ENCODE measurements at regions not wholly inside any gene's neighbourhood (a gene's known extent, or its start where the extent isn't known, plus 50 kb on each side); places are given as distances from the start of the nearest gene placed in this dataset.
A peak's percentile ranks its signal among the peaks of the same experiment; 100 is the strongest.

DNA sequence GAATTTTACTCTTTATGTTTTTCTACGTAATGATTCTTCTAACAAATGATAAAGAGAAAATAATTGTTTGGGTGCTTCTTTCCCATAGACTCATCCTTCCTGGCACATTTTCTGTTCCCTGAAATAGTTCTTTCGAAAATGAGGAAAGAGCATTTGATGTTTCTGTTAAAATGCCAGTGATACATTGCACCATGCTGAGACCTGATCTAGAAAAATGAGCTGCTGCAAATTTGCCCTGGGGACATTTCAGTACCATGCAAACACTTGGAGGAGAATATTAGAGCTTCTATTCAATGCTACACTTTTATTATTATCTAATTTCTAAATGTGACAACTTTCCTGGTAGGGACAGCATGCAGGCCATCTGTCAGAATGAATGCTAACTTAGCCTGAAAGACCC lies 83.3 kb downstream of the C4orf33 start:
- H3K4me3 ChIP-seq (ENCODE audit: low read depth in 1 of 2, low read length in 2 of 2): no peak overlapping the region
- H3K9me3 ChIP-seq (ENCODE audit: insufficient read depth, low read length, severe bottlenecking): no peaks in the 10 kb centered on the region
- H4K20me1 ChIP-seq (ENCODE audit: insufficient read depth, low read length): no peaks in the 10 kb centered on the region
- no peak overlapping the region for H3K9ac ChIP-seq (ENCODE audit: low read depth, low read length)
- H3K27ac ChIP-seq (ENCODE audit: low read length): no peak overlapping the region
- H3K4me1 ChIP-seq (ENCODE audit: insufficient read depth, low read length): no peaks in the 10 kb centered on the region
- H3K27me3 ChIP-seq (ENCODE audit: insufficient read depth, low read length, poor library complexity): no peaks in the 10 kb centered on the region
- DNase-seq (no peak), ATAC-seq (ENCODE audit: insufficient read depth, low read depth) (no peak)
- no peak for TF ChIP-seq EZH2 (IDR thresholded peaks at IDR 0.05; ENCODE audit: borderline replicate concordance, low read depth, low read length, severe bottlenecking)
- TF ChIP-seq, protein P1, sequence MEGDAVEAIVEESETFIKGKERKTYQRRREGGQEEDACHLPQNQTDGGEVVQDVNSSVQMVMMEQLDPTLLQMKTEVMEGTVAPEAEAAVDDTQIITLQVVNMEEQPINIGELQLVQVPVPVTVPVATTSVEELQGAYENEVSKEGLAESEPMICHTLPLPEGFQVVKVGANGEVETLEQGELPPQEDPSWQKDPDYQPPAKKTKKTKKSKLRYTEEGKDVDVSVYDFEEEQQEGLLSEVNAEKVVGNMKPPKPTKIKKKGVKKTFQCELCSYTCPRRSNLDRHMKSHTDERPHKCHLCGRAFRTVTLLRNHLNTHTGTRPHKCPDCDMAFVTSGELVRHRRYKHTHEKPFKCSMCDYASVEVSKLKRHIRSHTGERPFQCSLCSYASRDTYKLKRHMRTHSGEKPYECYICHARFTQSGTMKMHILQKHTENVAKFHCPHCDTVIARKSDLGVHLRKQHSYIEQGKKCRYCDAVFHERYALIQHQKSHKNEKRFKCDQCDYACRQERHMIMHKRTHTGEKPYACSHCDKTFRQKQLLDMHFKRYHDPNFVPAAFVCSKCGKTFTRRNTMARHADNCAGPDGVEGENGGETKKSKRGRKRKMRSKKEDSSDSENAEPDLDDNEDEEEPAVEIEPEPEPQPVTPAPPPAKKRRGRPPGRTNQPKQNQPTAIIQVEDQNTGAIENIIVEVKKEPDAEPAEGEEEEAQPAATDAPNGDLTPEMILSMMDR (IDR thresholded peaks at IDR 0.05; ENCODE audit: borderline replicate concordance, extremely low read depth, low read length, poor library complexity, severe bottlenecking): no peak
- H2AFZ ChIP-seq (ENCODE audit: low read depth, low read length): no peak overlapping the region
- no peak overlapping the region for H3K4me2 ChIP-seq (ENCODE audit: insufficient read depth, low read length)
- H3K79me2 ChIP-seq (ENCODE audit: insufficient read depth, low read length): no peaks in the 10 kb centered on the region
- no peaks in the 10 kb centered on the region for H3K36me3 ChIP-seq (ENCODE audit: insufficient read depth, low read length)

DNA sequence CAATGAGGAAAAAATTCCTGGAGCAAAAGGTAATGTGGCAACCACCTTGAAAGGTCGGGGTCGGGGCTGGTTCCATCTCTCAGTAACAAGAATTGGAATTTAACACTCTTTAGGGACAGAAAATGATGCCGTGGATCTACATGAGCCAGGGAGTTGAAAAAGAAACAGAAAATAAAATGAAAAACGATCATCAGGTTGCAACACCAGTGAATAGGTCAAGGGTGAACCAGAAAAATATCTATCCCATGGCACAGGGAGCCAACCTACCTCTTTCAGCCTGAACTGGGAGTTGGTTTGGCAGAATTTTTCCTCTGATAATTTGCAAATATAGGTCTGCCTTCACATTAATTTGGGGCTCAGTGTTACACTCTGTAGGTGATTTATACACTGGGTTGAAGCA lies 93.7 kb downstream of the C4orf33 start:
- no peak for ATAC-seq (ENCODE audit: insufficient read depth, low read depth)
- TF ChIP-seq, protein P1 (IDR thresholded peaks at IDR 0.05; ENCODE audit: borderline replicate concordance, extremely low read depth, low read length, poor library complexity, severe bottlenecking): no peak
- no peak for TF ChIP-seq EZH2 (IDR thresholded peaks at IDR 0.05; ENCODE audit: borderline replicate concordance, low read depth, low read length, severe bottlenecking)

DNA sequence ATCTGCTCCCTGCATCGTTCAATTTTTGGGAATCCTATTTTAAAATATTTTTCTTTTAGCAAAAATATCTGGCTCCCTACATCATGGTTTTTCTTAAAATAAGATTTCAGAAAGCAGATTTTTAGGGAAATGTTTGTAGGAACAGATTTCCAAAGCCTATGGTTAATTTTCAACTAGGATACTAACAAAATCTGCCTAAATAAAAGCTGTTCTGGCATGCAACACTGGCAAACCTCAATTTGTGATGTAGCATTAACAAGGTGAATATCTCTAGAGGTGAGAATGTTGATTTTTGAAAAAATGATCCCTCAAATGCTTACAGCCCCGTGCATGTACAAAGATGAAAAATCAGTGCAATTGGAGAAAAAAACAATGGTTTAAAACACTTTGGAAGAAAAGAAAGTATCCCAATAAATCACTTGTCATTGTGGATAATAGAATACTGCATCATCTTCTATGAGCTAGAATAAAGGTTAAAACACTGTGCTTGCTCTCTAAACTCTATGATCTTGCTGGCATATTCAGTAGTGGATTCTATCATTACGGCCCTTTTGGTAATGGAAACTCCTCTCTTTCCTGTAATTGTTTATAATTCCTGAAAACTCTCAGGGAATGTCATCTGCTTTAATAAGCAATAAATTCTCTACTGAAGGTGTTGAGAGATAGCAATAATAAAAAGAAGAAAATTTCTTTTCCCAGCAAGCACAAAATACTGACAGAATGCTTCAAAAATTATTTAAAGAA lies 97.6 kb downstream of the C4orf33 start:
- TF ChIP-seq, protein P1 (IDR thresholded peaks at IDR 0.05; ENCODE audit: borderline replicate concordance, extremely low read depth, low read length, poor library complexity, severe bottlenecking): no peak
- no peak for TF ChIP-seq EZH2 (IDR thresholded peaks at IDR 0.05; ENCODE audit: borderline replicate concordance, low read depth, low read length, severe bottlenecking)
- H3K4me2 ChIP-seq (ENCODE audit: insufficient read depth, low read length): no peak overlapping the region
- no peak overlapping the region for H2AFZ ChIP-seq (ENCODE audit: low read depth, low read length)

More for the DNA sequence above, 93.7 kb downstream of the C4orf33 start:
- Histone ChIP-seq H3K9me3 (ENCODE audit: insufficient read depth, low read length, severe bottlenecking) (no peaks in the 10 kb centered on the region), H3K9ac (ENCODE audit: low read depth, low read length) (no peak overlapping the region), H3K4me1 (ENCODE audit: insufficient read depth, low read length) (peaks cover 8% of the 10 kb centered on the region; the same call in 1 of the 2 replicates), H3K27ac (ENCODE audit: low read length) (no peak overlapping the region), H3K27me3 (ENCODE audit: insufficient read depth, low read length, poor library complexity) (no peaks in the 10 kb centered on the region), H4K20me1 (ENCODE audit: insufficient read depth, low read length) (no peaks in the 10 kb centered on the region), H2AFZ (ENCODE audit: low read depth, low read length) (peak overlapping the region; percentile 60), H3K4me3 (ENCODE audit: low read depth in 1 of 2, low read length in 2 of 2) (no peak overlapping the region), H3K36me3 (ENCODE audit: insufficient read depth, low read length) (no peaks in the 10 kb centered on the region), H3K79me2 (ENCODE audit: insufficient read depth, low read length) (no peaks in the 10 kb centered on the region), H3K4me2 (ENCODE audit: insufficient read depth, low read length) (peak overlapping the region; percentile 15; the same call in 1 of the 2 replicates)
- DNase-seq: no peak

More for the DNA sequence above, 97.6 kb downstream of the C4orf33 start:
- Histone ChIP-seq H4K20me1 (ENCODE audit: insufficient read depth, low read length) (no peaks in the 10 kb centered on the region), H3K9ac (ENCODE audit: low read depth, low read length) (no peak overlapping the region), H3K27ac (ENCODE audit: low read length) (no peak overlapping the region), H3K36me3 (ENCODE audit: insufficient read depth, low read length) (no peaks in the 10 kb centered on the region), H3K79me2 (ENCODE audit: insufficient read depth, low read length) (no peaks in the 10 kb centered on the region), H3K27me3 (ENCODE audit: insufficient read depth, low read length, poor library complexity) (no peaks in the 10 kb centered on the region), H3K4me1 (ENCODE audit: insufficient read depth, low read length) (peaks cover 8% of the 10 kb centered on the region; the same call in 1 of the 2 replicates), H3K4me3 (ENCODE audit: low read depth in 1 of 2, low read length in 2 of 2) (no peak overlapping the region), H3K9me3 (ENCODE audit: insufficient read depth, low read length, severe bottlenecking) (no peaks in the 10 kb centered on the region)
- DNase-seq (no peak), ATAC-seq (ENCODE audit: insufficient read depth, low read depth) (no peak)

All from DND-41 (cell line).